ENCODE measurements at regions not wholly inside any gene's neighbourhood (a gene's known extent, or its start where the extent isn't known, plus 50 kb on each side); places are given as distances from the start of the nearest gene placed in this dataset.
A peak's percentile ranks its signal among the peaks of the same experiment; 100 is the strongest.

- DNase-seq = peak; percentile 78
Observed at GRCh38 chr13:74325106-74325505, 190.9 kb upstream of the KLF12 start.

GRCh38 chr13:74324338-74324737 is 190.1 kb upstream of the KLF12 start:
- DNase-seq = no peak

GRCh38 chr13:74322562-74322961 is 188.4 kb upstream of the KLF12 start:
- DNase-seq = no peak

DNA sequence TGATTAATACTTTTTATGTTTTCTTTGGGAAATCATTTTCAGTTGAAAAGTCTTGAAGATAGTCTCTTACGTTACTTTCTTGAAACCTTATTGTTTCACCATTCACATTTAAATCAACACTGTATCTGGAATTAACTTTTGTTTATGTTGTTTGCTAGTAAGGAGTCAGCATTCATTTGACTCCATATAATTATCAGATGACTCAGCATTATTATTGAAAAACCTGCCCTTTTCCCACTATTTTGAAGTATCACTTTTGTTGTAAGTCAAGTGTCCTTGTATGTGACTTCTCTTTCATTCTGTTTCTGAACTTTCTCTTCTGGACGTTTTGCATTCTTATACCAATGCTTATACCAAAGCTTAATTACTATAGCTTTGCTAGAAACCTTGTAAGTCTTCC is 186.1 kb upstream of the KLF12 start:
- no peak for DNase-seq

DNA sequence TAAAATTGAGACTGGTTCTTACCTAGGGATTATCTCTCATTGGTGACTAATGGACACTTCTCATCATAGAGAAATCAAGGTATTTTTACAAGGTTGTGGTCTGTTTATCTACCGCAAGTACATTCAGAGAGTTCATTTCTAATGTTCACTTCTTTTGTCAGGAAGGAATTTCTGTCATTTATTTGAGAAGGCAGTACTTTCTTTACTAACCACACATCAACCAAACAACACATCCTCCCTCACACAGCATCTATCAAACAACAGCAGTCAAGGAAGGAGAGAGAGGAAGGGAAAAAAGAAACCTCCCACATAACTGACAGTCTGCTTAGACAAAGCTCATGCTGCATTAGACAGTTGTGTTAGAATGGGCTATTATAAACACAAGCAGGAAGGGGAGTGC is 182.3 kb upstream of the KLF12 start:
- no peak for DNase-seq

GRCh38 chr13:74306496-74306895 is 172.3 kb upstream of the KLF12 start:
- DNase-seq = no peak

- DNase-seq = no peak
Observed at GRCh38 chr13:74305876-74306275, 171.7 kb upstream of the KLF12 start.

GRCh38 chr13:74301258-74301935 is 167.2 kb upstream of the KLF12 start:
- no peak for DNase-seq

DNA sequence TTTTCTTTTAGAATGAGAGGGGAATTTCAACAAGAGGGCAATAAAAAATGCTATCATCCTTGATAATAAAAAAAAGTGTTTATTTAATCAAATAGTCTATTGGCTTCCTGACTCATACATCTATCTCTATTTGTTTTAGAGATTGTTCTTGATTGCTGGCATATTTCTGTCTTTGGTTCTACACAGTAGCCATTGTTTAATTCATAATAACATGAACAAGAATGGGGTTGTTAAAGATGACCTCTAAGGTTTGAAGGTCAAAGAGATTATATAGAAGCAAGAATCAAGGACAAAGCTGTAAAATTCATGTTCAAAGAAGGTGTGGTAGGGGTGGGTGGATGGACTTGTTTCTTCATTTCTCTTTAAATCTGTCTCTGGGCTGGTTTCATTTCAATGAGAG is 166.0 kb upstream of the KLF12 start:
- no peak for DNase-seq

DNA sequence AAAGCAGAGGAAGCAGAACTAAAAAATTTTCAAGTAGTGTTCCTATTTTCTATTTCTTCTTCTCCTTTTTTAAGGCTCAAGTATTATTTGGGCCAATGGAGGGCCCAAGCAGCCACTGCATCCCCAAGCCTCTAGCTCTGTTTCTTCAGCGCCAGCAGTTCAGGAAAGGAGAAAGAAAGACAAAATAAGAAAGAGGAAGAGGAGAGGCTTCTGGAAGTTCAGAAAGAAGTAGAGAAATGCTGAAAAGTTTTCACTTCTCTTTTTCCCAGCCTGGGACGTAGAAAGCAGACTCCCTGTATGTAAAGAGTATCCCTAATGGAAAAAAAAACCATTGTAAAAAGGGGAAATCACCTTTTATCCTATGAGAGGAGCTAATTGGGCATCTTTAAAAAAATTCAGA is 165.5 kb upstream of the KLF12 start:
- DNase-seq = no peak

DNA sequence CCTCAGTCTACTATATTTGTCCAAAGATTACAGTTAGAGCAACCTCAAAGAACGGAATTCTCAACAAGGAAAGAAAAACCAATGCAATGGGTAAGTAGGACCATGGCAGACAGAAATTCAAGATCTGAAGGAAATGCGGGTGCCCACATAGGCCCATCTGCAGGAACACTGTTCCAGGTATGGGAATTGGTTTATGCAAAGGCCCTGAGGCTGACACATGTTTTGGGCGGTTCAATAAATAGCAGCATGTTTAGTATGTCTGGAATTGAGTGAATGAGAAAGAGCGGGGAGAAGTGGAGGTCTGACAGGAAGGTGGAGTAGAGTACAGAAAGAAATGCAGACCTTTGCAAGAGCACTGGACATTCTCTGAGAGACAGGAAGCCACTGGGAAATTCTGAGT is 164.7 kb upstream of the KLF12 start:
- DNase-seq = no peak

DNA sequence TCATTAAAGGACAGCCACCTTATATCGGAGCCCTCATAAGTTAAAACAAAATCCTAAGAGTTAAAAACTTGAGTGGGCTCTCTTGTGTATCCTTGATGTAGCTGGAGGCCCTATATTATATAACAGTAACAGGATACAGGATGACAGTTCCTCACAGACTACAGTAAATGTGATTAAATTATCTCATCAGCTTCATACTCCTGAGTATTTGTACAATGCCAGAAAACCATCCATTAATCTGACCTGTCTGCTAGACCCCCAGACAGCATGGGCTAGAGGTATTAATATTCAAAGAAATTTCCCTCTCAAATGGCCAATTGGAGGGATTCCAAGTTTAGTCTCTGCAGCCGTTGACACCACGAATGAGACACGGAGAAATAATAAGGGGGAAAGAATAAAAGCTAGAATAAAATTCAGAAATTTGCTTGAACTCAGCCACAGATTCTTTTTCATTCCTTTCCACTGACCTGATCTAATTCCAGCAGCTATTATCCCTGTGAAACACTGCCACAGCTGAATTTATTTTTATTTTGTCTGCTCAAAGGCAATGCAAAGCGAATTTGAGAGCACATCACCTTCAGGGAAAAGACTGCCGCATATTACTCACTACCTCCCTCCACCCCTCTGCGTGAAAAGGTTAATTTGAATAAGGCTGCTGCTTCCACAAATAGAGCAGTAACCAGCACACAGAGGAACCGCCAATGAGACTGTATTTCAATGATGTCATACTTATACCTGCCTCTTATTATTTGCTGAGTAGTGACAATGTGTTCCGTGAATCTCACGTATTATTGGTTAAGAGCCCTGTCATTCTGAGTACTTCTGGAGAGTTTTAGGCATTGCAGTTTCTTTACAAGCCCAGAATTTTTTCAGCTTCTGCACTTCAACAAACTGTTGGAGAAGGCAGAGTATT is 155.9 kb upstream of the KLF12 start:
- peak; percentile 71 for DNase-seq

GRCh38 chr13:74289107-74289506 is 154.9 kb upstream of the KLF12 start:
- no peak for DNase-seq

DNA sequence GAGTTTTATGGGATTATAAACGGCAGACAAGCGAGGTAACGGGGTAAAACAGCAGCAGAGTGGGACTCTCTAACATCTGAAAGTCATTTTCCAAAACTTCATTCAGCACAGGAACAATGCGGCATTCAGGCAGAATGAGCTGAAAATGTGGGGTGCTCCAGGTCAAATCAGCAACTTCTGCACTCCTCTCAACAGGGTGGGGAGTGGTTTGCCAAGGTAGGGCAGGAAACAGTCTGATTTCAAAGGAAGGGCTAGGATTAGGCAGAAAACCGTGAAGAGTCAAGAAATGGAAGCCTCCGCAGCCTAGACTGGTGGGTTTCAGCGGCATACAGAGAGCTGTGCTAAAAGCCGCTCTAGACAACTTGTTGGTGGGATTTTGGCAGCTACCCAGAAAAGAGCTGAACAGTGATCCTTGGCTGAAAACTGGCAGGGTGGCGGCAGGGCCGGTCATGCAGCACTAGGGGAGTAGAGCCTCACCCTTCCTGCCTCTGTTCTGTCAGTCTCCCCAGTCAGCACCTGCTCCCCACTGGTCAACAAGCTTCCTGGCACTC is 154.2 kb upstream of the KLF12 start:
- peak; percentile 70 for DNase-seq

GRCh38 chr13:74287724-74288169 is 153.5 kb upstream of the KLF12 start:
- DNase-seq = peak; percentile 92

DNA sequence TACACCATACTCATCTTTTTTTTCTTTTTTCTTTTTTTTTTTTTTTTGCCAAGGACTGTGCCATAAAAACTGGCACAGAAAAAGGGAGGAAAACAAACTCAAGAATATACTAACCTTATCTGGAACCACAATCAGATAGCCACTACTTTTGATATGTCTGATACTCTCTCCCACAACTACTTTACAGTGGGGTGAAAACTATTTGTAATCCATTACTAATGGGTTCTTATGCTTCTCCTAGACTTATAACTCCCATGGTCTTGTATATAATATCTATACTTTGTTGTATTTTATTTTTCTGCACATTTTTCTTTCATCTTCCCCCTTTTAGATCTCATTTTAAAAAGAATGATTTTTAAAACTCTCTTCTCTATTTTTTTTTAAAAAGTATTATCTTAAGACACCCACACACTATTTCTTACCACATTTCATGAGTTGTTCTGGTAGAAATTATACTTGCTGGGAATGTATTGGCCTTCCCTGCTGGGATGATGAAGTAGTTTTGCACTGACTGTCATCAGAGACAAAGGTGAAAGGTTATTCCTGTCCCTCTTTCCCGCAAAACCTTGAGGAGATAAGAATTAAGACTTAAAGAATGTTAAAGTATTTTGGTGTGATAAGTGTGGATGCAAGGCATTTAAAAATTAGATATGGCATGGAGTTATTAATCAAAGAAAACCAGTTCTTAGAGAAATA is 146.7 kb upstream of the KLF12 start:
- DNase-seq = no peak

GRCh38 chr13:74280093-74280794 is 146.0 kb upstream of the KLF12 start:
- DNase-seq = no peak

DNA sequence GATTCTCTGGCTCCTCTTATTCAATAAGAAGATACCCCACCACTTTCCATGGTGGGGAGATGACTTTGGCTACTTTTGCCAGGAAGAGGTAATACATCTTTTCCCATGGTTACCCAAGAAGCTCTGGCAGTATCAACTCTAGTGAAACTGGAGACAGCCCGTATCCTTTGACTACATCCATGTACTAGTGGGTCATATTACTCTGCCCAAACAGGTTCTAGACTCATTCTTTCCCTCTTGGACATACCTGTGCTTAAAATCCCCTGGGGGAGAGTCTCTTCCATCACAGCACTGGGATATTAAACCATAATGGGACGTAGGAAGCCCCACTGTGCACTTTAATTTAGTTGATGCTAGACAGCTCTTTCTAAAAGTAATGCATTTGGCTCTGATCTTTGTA is 144.7 kb upstream of the KLF12 start:
- no peak for DNase-seq

GRCh38 chr13:74274916-74275315 is 140.7 kb upstream of the KLF12 start:
- DNase-seq = no peak

GRCh38 chr13:74273581-74273980 is 139.4 kb upstream of the KLF12 start:
- DNase-seq = no peak

DNA sequence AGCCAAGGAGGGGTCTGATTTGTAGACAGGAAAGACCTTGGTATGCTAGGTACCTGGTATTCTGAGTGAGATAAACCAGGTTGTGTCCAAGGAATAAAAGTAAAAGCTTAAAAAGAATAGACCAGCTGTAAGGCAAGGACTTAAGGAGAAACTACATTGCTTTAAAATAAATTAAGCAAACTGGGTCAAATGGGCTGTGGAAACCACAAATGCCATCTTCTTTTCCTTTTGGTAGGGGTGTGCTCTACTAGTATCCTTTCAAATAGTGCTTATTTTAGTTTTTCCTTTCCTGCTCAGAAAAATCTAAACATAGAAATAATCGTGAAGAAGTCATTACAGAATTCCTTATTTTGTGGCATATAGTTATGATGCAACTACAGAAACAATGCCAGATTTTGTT is 138.6 kb upstream of the KLF12 start:
- no peak for DNase-seq

GRCh38 chr13:74270018-74270417 is 135.8 kb upstream of the KLF12 start:
- DNase-seq = no peak

DNA sequence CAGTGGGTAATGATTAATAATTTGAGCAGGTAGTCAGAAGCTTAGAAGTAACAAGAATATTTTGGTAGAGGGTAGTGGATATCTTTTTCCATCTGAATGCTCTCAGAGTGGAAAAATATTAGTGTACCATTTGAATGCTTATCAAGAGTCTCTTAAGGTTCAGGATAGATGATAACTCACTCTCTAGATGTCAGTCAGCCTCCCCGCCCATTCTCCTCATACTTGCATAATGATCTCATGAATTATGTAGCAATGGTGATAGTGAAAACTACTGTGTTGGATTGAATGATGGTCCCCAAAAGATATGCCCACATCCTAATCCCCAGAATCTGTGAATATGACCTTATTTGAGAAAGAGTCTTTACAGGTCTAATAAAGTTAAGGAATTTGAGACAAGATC is 132.7 kb upstream of the KLF12 start:
- DNase-seq = no peak
